Liver (tissue), 2 donors: ENCODE measurements at regions not wholly inside any gene's neighbourhood (a gene's known extent, or its start where the extent isn't known, plus 50 kb on each side); places are given as distances from the start of the nearest gene placed in this dataset.
"Not testable (repeated sequence)": the region's sequence is repeated elsewhere in the genome, so short reads cannot be mapped to it uniquely, and the experiment has no call there.

ENCODE experiments used
- GABPA ChIP-seq, 2 donors: IDR thresholded peaks in 1 of 2; conservative IDR thresholded peaks in 1 of 2; 2 replicates each; pipeline ENCODE4 v1.6.1; 2016; ENCODE audit warnings: antibody characterized with exemption in 2 of 2, mild to moderate bottlenecking in 1 of 2, moderate library complexity in 1 of 2
- YY1 ChIP-seq: IDR thresholded peaks from 2 replicates; pipeline ENCODE4 v1.6.1; 2016; ENCODE audit warnings: antibody characterized with exemption, mild to moderate bottlenecking
- donor health status: healthy.

GRCh38 chr6:141366796-141367195 is 765.9 kb upstream of the GJE1 start:
- TF ChIP-seq GABPA (IDR thresholded peaks at IDR 0.05 in 1 of 2, conservative IDR thresholded peaks at IDR 0.05 in 1 of 2); YY1: not testable (repeated sequence)
